RPMI8226 (cell line): ENCODE measurements at regions not wholly inside any gene's neighbourhood (a gene's known extent, or its start where the extent isn't known, plus 50 kb on each side); places are given as distances from the start of the nearest gene placed in this dataset.

Experiments used
- DNase-seq: peaks from one replicate; pipeline ENCODE4 v3.0.0-alpha.2; 2015

GRCh38 chr9:80964374-80964773, 725.0 kb downstream of the TLE1 start:
- no peak for DNase-seq

DNA sequence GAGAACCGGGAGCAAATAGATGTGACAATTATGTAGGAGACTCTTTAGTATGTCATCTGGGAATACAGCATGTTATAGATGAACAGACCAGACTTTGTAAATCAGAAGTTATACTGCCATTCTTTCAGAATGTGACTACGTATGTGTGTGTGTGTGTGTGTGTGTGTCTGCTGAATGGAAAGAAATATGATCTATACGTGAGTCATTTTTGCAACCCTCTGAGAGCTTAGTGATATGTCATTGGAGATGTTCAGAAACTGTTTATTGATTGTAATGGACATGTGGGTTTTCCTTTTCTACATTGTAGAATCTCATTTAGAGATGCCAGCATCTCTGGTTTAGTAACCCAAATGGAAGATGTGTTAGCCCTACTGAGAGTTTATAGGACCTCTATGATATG, 731.5 kb downstream of the TLE1 start:
- DNase-seq: no peak

DNA sequence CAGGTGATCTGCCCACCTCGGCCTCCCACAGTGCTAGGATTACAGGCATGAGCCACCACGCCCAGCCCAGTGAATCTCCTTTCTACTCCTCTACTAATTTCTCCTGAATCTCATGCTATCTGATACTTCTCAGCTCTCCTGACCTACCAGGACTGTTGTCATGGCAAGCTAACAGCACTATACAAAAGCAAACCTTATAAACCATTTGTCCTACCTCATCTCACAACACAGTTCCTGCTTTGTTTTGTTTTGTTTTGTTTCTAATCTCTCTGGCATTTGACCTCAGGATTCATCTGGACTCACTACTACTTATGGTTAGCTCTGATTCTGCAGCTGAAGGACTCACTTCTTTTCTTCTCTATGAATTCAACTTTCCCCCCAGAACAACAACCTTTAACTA, 734.8 kb downstream of the TLE1 start:
- DNase-seq: no peak

DNA sequence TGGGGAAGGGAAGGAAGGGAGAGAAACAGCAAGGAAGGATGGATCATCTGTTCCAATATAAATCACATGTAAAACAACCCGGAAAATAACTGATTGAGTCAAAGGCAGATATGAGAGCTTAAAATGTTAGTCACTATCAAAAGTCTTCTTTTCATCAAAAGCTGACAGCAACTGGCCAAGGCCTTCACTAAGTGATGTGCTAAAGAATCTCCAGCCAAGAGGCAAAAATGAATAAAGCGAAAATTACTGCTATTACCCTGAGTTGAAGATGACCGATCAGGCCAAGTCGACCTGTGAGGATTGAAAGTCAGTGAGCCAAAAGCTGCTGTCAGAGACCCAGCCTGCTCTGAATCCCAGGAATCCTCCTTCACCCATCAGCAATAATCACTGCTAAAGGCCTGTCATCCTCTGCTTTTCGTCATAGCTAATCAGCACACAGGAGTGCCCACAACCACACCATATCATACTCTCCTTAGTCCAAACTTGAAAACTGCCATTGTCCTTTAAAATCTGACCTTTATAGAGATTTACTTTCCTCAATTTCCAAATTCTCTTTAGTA, 736.9 kb downstream of the TLE1 start:
- DNase-seq: no peak

DNA sequence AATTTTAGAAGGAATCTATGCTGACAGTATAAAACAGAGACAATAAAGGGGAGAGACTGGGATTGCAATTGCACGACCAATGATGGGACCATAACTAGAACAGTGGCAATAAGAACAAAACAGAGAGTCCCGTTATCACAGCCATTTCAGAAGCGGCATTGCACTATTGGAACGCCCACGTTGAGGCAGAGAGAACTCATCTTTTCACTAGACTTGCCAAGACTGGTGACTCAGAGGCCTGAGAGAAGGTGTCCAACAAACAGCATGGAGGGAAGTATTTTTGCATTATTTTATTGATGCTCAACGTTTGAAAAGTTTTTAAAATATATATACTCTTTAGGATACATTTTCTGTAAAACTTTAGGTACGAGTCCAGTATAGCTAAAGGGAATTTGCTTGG, 737.7 kb downstream of the TLE1 start:
- no peak for DNase-seq

- no peak for DNase-seq
Observed at GRCh38 chr9:80948876-80949275, 740.5 kb downstream of the TLE1 start.

- DNase-seq: no peak
Observed at GRCh38 chr9:80948066-80948465, 741.3 kb downstream of the TLE1 start.

DNA sequence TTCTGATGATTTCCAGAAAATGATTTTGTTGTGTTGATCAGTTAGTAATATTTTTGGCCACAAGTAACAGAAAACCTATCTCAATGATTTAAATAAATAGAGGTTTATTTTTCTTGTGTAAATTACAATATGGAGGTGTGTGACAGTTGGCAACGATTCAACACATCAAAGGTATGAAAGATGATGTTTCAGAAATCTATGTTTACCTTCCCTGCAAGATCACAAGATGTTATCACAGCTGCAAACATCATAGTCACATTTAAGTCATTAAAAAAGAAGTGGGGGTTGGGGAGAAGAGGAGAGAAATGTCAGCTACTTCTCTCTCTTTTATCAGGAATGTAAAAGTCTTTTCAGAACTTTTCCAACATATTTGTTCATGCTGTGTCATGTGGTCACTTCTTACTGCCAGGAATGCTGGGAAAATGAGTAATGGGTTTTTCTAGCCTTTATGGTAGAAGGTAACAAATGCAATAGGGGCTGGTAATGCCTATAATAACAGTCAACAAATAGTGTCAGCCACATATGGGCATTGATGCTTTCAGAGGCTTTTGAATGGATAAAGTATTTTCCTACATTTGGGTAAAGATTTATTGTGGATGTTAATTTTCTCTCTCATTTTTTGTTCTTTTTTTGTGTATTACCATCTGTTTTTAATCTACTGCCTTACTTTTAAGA, 742.7 kb downstream of the TLE1 start:
- DNase-seq: no peak

DNA sequence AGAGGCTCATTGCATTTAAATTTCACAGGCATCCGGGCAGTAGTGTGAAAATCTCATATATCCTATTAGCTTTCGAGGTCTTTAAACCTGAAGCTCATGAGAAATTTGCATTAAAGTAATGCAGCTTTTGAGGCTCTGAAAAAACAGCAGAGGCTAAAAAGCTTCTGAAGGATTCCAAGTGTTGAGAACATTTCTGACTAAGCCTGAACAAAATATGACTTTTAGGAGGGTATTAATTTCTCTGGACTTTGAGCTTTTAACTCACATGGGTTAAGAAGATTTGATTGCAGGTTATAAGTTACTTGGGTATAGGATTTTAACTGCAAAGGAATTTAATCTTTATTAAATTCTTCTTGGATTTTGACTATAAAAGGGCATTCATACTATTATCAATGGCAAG, 743.9 kb downstream of the TLE1 start:
- no peak for DNase-seq

DNA sequence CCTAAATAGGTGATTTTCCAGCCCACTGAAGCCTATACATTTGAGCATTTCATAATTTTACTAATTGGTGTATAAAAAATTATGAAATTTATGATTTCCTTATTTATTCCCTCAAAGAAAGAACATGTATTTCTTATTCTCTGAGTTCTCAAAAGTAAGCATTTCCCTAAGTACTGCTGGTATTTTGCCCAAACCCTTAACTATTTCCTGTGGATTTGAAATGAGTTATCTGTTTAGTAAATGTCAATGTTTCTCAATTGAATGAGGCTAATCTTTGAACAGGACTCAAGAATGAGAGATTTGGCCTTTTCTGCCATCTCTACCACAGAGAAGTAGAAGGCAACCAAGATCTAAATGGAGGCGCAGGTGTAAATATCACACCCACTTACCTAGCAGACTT, 751.7 kb downstream of the TLE1 start:
- DNase-seq: no peak

DNA sequence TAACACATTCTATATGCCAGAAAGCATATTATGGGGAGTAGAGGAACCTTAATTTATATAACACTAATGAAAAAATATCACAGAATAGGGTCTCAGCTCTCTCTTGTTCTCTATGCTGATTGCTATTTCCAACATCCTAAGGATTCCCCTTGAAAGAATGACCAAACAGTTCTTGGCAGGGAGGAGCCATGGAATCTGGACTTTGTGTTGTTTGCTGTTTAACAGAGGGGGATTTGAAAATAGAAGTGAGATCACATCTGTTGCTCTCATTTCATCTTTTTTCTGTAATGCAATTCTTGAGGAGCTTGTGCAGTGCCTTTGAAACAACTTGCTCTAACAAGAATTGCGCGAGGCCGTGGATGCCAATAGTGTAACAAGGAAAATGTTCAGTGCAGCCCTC, 755.3 kb downstream of the TLE1 start:
- no peak for DNase-seq

DNA sequence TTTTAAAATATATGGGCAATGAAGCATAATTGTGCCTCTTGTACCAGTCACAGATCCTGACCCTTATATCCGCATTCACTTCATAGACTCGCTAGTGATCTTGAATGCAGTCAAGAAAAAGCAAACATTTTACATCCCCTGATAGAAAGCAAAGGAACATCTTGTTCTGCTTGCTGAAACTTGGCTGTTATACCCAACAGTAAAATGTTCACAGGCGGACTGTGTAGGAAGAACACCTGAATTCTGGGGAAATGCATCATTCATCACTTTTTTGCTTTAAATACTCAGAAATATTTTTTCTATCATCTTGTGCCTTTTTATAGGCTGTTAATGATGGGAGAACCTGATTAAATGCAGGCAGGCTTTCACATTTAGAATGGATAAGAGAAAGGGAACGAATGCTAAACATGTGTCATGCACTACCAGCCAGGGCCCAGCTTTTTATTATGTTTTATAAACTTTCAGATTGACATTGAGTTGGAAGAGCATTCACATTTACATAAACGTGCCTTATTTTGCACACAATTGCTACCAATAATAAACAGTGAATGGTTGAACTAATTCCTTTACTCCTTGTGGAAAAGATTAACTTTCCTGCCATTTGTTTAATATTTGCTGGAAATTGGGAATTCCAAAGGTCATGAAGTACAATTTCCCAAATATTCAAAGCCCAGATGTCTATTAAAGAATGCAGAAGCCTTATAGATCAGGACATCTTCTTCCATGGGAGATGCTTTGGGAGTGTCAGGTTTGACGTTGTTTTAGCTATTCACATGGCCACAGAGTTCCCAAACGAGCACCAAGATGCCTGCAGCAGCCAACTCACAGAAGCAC, 756.2 kb downstream of the TLE1 start:
- DNase-seq: no peak

DNA sequence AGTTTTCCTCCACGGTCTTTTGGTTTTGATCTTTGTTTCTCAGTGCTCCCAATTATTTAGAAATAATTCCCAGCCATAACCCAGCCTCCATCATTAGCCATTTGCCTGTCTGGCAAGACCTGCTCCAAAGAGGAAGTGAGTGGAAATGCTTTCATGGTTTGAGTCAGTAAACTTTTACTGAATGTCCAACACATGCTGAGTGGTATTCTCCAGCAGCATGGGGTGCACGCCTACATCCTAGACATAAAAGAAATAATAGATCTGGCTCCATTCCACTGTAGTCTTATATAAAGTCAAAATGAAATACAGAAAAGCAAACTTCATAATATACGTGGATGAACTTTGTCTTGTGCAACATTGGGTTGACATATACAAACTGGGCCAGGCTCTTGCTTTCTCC, 757.2 kb downstream of the TLE1 start:
- DNase-seq: no peak

DNA sequence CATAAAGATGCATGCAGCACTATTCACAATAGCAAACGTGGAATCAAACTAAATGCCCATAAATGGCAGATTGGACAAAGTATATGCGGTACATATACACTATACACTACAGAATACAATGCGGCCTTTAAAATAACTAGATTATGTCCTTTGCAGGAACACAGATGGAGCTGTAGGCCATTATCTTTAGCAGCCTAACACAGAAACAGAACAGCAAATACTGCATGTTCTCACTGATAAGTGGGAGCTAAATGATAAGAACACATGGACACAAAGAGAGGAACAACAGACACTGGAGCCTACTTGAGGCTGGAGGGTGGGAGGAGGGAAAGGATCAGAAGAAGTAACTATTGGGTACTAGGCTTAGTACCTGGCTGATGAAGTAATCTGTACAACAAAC, 758.2 kb downstream of the TLE1 start:
- no peak for DNase-seq

DNA sequence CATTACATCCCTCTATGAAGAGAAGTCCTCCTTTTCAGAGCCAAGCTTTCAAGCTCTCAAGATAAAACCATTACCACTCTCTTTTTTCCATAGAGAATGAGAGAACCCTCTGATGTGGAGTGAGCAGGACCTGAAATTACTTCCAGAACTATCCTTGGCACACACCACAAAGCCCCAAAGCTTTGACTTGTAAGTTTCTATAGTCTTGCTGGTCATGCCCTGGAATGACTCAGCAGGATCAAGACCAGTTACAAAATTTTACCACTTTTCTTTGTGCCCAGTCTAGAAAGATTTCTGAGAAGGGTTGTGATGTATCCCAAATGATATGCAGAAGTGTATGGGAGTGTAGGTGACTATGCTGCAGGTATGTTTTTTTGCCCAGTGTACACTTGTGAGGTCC, 760.6 kb downstream of the TLE1 start:
- DNase-seq: no peak

DNA sequence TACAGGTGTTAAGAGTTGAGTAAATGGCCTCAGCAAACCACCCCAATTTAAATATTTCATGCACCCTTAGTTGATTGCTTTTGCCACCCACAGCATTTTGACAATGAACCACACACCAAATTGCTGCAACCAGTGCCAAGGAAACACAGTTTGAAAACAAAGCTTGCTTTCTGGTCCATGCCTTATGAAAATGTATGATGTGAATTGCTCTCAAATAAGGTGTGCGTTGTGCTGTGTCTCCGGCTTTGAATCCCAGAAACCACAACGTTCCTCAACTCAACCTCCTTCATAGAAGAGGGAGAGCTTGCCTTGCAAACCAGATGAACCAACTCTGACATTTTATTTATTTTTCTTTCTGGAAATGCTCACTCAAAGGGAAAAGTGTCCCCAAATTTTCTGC, 762.7 kb downstream of the TLE1 start:
- no peak for DNase-seq

GRCh38 chr9:80922544-80922943, 766.8 kb downstream of the TLE1 start:
- DNase-seq: no peak

GRCh38 chr9:80906728-80907127, 782.6 kb downstream of the TLE1 start:
- DNase-seq: no peak

- DNase-seq: no peak
Observed at GRCh38 chr9:80899208-80899607, 790.1 kb downstream of the TLE1 start.

- no peak for DNase-seq
Observed at GRCh38 chr9:80893190-80893589, 796.2 kb downstream of the TLE1 start.

GRCh38 chr9:80892703-80893102, 796.6 kb downstream of the TLE1 start:
- no peak for DNase-seq

- DNase-seq: no peak
Observed at GRCh38 chr9:80890124-80890523, 799.2 kb downstream of the TLE1 start.

- DNase-seq: no peak
Observed at GRCh38 chr9:80885894-80886293, 803.5 kb downstream of the TLE1 start.

GRCh38 chr9:80883826-80884579, 805.3 kb downstream of the TLE1 start:
- no peak for DNase-seq
